ENCODE measurements at regions not wholly inside any gene's neighbourhood (a gene's known extent, or its start where the extent isn't known, plus 50 kb on each side); places are given as distances from the start of the nearest gene placed in this dataset.

DNA sequence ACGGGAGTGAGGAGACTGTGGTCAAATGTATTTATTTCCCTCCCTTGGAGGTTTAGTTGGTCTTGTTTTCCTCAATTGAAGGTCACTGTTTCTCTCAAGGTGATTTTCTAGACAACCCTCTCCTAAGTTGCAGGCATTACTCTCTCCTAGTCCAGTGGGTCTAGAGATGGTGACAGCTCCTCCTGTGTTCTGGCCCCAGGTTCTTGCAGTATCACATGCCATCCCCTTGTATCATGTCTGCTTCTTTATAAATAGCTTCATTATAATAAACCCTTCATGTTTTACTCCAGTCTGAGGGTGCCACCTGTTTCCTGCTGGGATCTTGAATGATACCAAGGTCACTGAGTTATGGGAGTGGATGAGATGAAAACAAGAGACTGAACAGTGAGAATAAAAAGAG lies 208.0 kb upstream of the KCNN2 start:
- DNase-seq (ENCODE audit: low spot score), result no peak

DNA sequence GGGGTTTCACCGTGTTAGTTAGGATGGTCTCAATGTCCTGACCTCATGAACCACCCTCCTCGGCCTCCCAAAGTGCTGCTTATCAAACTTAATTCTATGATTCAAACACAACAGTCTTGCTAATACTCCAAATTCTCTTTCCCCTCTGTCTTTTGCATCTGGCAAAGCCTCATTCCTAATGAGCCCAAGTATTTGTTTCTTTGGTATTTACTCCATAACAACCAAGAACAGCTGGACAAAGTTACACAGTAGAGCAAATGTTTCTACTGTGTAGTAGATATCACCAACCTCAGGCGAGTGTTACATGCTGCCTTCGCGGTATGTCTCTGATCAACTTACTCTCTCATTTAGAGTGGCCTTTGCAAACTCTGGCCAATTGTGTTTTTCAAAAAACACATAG lies 195.8 kb upstream of the KCNN2 start:
- DNase-seq (ENCODE audit: low spot score), result no peak

DNA sequence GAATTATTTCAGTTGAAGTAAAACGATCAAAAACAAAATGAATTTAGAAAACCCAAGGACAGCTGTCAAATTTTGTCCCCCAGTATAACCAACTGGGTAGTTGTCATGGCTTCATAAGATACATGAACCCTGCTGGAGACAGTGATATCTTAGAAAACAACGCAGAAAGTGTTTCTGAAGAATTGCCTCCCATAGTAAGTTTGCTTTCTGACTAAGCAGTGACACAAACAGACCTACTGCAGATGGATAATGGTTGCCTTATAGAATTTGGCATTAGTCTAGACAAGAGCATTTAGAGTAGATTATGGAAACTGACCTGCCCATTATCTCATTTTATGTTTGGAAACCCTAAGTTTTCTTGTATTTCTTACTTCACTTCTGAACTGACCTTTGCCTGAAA lies 187.7 kb upstream of the KCNN2 start:
- no peak for DNase-seq (ENCODE audit: low spot score)

DNA sequence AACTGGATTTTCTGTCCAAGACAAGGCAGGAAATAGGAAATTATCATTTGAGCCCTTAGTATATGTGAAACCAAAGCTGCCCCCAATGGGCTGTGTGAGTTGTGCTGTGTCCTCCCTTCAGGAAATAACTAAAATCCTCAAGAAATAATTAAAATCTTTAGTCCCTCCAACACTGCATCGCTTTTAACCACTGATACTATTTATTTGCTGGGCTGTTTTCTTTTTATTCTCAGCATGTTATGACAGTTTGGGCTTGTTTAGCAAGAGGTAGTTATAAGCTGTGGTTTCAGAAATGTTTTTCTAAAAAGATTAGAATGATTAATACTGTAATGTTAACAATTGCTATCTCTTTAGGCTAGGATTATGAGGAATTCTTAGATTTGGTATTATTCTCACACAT lies 187.0 kb upstream of the KCNN2 start:
- no peak for DNase-seq (ENCODE audit: low spot score)

DNA sequence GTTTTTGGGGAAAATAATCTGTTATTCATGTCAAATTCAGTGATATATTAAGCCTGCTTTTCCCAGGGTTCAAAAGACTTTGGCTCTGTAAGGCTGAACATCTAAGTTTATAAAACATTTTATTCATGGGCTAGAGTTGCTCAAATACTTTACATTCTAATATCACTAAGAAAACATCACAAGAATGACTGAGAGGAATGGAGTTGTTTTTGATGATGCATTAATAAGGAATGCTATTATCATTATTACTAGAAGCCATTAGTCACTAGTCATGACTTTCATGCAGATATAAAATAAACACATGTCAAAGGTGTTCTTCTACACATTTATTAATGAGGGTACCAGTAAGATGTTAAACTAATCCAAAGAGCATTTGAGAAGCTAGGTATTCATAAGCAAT lies 185.5 kb upstream of the KCNN2 start:
- no peak for DNase-seq (ENCODE audit: low spot score)

DNA sequence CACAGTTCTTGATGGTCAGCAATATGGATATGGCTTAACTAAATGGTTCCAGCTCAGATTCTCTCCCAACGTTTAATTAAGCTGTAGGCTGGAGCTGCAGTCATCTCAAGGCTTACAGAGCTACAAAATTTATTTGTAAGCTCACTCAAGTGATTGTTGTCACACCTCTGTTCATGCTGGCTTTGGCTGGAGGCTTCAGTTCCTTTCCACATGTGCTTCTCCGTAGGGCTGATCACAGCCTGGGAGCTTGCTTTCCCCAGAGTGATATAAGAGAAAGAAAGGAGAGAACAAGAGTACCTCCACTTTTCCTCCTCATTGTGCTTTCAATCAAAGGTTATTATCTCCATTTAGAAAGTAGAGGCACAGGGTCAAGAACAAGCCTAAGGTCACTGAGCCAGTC lies 182.7 kb upstream of the KCNN2 start:
- DNase-seq (ENCODE audit: low spot score), result no peak

DNA sequence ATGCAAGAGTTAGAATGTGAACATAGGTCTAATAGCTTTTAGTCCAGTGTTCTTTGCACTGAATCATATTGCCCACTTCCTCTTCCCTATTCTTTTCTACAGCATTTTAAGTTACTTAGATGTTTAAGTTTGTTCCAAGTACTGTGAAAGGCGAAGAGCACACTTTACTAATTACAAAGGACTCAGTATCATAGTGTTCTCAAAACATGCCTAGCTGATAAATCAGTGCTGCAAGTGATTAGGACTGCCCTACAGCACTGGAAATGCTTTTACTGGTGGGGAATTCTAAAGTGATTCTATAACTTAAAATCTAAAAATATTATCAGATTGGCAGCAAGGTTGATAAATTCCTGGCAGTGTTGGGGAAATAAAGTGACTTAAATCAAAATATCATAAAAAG lies 177.9 kb upstream of the KCNN2 start:
- DNase-seq (ENCODE audit: low spot score), result no peak

DNA sequence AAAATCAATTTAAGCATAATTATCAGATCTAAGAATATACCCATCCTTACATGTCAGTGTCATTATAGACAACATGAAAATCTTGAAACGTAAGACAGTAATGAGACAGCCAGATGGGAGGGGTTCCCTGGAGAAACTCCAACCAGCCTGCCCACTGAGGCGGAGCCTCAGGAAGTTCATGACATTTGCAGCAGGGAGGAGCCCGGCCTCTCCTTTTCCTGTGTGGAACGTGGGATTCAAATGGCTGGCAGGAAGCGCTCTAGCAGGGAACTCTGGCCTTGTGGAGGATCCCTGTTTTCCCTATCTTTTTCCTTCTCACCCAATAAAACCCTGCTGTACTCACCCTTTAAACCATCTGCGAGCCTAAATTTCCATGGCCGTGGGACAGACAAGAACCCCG lies 176.6 kb upstream of the KCNN2 start:
- peak; percentile 2 for DNase-seq (ENCODE audit: low spot score)

DNA sequence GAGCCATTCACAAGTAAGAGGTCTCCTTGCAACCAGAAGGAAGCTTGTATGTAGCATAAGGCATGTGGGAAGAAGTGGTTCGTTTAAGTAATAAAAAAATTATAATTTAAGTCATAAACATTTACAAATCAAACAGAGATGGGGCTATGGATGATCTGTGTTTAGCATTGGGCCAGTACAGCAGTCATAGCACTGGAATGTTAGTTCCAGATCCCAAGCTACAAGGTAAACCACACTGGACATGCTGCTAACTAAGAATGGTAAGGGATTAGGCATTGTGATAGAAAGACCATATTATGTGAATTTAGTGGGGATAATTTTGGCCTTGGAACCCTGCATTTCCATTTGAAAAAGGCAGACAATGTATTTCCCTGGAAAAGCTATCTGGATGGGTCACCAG lies 170.4 kb upstream of the KCNN2 start:
- DNase-seq (ENCODE audit: low spot score), result no peak

DNA sequence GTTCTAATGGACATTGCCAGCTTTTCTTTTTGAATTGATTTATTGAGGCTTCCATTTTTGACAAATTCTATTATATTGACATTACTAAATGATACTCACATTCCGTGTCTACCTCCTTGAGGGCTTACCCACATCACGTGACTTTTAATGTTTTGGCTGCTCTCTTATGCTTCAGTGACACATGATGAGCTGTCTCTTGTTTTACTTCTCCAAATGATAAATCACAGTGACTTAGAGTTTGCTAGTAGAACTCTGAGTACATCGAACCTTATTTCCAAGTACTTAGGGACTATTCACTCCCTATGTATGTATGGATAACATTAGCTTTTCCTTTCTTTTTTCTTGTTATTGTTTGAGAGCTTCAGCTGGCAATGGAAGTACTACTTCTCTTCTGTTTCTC lies 169.8 kb upstream of the KCNN2 start:
- DNase-seq (ENCODE audit: low spot score), result no peak

DNA sequence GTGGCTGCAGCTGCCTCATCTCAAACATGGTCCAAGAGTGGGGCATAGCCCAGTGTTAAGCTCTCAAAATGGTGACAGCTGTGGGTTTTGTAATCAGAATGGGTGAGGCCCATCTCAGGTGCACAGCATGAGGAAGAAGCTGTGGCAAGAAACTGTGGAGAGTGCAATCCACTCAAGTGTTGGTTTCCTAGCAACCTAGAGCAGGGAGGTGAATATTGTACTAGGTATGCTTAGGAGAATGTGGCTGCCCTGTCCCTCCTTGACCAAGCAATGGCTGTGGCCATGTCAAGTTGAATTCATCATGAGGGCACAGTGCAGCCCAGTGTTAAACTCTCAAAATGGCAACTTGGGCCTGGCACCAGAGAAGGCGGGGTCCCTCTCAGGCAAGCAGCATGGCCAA lies 160.5 kb upstream of the KCNN2 start:
- no peak for DNase-seq (ENCODE audit: low spot score)

DNA sequence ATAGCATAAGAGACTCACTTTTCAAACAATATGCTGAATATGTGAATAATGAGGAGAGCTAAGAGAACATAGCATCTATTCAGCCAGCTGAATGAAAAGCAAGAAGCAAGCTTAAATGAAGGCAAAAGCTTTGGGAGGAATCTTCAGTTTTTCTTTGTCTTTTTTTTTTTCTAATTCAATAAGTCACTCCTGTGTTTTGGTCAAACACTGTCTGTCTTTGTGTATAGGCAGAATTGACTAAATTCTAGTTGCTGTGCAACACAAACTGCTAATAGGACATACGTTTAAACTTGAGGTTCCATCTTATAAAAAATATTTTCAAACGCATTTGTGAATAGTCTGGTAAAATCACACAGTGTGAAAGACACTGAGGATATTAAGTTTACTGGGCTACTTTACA lies 156.9 kb upstream of the KCNN2 start:
- no peak for DNase-seq (ENCODE audit: low spot score)

DNA sequence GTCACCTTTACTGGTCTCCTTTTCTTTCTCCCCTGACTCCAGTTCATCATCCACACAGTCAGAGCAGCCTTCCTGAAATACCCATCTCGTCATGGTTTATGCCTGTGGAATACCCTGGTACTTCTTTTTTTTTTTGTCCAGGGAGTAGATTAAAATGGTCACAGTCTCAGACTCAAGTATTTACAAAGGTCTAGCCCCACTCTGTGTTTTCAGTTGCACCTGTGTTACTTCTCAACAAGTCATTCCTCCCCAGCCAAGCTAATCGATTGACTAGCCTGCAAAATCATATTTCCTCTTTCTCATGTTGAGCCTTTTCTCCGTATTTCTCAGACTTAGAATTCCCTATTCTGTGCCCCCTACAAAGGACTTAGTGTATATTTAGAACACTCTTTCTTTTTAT lies 155.2 kb upstream of the KCNN2 start:
- no peak for DNase-seq (ENCODE audit: low spot score)

DNA sequence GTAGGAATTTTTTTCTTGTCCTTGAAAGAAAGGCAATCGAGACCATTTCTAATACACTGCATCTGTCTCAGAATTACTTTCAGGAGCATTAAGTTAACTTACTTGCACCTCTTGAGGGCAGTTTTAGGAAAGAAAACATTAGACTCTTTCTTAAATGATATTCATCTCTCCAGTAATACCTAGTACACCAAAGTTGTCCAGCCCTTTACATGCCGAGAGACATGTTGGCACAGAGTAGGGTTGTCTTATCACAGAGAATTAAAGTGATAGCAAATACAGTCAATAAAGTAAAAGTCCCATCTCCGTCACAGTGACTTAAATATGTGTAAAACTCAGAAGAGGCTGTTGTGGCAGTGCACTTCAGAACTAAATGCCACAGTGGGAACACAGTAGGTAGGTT lies 154.3 kb upstream of the KCNN2 start:
- no peak for DNase-seq (ENCODE audit: low spot score)

DNA sequence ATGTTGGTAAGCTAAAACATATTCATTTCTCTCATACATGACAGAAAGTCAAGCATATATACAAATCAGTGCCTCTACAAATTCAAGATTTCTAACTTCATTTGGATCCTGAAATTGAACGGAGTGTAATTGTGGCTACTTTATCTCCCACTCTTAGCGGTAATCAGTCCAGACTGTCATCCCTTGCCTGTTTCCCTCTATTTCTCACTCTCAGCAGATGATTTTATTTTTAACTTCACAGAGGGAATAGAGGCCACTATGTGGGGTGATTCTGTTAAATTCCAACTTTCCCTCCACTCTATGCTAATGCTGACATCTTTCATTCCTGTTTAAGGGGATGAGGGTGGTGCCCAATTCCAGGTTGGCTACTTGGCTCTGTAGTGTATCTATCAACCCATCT lies 153.8 kb upstream of the KCNN2 start:
- no peak for DNase-seq (ENCODE audit: low spot score)

DNA sequence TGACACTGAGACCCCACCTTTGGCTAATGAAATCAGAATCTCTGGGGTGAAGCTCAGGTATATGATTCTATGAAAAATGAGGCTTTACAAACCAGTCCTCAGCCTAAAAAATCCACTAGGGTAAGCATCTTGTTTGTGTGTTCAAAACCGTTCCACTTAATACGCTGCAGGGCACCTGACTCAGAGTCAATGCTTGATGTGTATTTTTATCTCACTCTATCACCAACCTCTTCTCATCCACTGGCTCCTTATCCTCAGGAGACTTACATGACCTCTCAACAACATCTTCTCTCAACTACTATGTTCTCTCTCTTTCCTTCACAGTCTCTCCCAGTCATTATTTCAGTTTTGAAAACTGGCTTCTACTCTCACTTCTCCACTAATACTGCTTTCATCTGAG lies 153.3 kb upstream of the KCNN2 start:
- DNase-seq (ENCODE audit: low spot score), result no peak

DNA sequence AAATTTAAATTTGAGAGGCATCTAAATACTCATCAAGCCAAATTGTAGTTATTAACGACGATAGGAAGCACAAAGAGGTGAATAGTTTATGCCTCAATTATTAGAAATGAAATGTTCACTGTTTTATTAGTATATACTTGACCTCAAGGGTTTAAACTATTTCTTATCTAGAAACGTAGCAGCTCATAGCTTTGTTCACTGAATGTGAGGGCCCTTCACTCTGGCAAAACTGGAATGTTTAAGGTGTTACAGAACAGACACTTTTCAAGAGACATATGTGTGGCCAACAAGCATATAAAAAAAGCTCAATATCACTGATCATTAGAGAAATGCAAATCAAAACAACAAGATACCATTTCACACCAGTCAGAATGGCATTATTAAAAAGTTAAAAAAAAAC lies 151.2 kb upstream of the KCNN2 start:
- DNase-seq (ENCODE audit: low spot score), result no peak

DNA sequence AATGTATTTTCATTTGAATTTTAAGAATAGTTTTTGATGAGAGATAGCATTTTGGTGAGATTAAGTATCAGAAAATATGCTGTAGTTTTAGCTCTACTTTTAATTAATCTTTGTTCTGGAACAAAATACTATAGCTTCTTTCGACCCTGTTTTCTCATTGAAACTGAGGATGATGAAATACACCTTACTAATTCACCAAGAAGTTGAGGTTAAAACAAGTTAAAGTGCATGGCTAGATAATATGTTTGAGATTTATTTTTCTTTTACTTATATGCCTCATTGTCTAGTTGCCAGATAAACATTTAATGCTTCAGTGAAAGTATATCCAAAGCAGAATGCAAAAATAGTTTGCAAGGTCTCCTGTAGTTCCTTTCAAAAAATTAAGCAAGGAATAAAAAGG lies 140.1 kb upstream of the KCNN2 start:
- DNase-seq (ENCODE audit: low spot score), result no peak

DNA sequence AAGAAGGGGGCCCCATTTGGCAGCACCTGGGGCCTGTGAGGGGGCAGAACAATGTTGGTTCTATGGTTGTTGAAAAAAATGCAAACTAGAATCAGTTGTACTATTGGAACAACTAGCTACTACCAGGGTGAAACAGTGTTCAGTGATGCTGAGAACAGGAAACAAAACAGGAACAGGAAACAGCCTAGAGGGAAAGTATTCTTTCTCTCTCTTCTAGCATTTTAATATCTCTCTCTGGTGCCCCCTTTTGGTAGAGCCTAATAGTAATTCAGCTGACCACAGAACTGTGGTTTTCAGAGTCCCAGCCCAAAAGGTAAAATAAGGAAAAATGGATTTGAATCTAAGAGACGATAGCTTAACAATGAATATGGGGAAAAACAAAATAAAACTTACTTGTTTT lies 138.0 kb upstream of the KCNN2 start:
- no peak for DNase-seq (ENCODE audit: low spot score)

DNA sequence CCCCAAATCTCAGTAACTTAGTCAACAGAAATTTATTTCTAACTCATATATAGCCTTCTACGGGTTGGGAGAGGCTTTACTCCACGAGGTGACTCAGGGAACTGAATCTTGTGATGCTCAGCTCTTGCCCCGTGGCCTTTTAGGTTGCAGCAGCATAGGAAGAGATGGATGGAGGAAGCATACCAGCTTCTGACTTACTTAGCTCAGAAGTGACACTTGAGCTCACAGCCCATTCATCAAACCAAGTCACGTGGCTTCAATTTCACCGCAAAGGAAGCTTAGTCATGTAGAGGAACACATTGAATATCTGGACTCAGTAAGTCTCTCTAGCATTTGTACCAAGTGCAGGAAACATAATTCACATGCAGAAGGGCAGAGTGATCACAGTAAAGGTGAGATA lies 124.1 kb upstream of the KCNN2 start:
- DNase-seq (ENCODE audit: low spot score), result peak; percentile 1

DNA sequence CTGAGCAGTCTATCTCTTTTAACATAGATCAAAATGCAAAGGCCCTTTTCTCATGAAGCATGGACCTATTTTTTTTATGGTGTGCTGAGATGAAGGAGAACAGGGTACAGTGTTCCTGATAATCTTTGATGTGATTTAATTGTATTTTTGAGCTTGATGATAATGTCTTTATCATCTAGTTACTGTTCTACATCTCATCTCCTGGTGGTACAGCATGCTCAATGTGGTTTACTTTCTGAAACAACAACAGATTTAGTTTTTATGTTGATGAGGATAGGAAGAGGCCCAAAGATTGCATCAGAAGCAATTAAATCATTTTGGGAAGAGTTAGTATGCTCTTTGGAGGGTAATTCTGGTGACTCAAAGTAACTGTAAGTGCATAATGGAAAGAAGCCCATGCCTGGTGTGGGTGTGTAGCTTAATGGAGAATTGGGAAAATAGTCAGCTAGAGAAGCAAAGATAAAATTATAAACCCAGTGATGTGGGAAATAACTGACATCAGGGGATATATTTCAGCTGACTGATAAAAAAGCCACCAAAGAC lies 123.0 kb upstream of the KCNN2 start:
- no peak for DNase-seq (ENCODE audit: low spot score)

DNA sequence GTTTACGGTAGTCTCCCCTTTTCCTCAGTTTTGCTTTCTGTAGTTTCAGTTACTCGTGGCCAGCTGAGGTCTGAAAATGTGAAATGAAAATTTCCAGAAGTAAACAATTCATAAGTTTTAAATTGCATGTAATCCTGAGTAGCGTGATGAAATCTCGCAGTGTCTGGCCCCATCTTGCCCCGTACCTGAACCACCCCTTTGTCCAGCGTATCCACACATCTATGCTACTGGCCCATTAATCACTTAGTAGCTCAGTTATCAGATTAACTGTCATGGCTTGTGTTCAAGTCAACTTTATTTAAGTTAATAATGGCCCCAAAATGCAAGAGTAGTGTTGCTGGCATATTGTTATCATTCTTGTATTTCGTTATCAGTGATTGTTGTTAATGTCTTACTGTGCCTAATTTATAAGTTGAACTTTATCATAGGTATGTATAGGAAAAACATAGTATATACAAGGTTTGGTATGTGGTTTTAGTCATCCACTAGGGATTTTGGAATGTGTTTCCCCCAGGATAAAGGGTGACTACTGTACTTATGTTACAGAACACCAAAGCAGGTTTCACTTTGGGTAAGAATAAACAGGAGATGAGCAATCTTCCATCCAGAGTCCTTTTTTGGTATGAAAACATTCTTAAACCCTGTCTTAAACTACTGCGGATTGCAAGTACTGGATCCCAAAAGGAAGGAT lies 118.4 kb upstream of the KCNN2 start:
- DNase-seq (ENCODE audit: low spot score), result no peak

DNA sequence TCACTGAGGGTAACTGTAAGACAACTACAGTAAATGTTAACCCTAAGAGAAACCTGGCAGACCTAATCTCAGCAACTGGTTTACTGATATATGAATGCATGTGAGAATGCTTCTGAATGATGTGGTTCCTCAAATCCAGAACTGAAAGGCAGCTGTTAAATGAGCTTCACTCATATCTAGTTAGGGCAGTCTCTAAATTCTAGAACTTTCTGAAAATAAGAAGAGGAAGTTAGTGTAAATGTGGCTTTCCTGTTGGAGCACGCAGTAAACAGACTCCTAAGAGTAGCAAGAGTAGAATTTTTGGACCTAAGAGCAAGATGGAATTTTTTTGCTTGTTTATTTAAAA lies 117.9 kb upstream of the KCNN2 start:
- no peak for DNase-seq (ENCODE audit: low spot score)

DNA sequence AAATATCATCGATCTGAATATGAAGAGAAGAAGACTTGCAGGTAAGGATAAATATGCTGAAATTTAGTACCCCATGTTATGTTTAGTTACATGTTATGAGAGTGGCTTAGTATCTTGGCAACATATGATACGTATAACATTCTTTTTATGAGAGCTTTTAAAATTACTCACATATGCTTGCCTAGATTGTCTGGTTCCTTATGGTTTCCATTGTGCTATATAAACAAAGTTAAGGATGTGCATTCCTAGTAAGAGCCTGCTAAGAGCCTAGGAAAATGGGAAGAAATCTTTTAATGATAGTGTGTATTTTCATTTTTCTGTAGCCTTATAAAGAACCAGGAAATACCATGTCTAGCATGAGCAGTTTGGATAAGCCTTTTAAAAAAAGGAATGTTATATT lies 112.0 kb upstream of the KCNN2 start:
- DNase-seq (ENCODE audit: low spot score), result no peak

DNA sequence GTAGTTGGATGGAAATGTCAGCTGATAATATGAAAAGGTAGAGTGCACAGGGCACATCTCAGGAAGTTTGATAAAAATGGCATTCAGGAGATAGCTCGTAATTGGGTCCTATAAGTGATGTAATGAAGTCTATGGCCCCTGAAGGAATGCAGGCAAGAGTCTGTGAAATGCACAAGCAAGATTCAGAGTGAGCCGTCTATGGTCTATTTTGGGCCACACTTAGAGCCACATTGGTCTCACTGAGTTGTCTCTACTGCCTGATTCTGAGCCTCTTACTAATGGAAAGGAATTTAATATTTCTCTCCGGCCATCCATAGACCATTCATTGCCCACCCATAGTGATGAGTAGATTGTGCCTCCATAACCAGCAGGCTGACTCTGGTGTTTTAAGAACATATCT lies 111.3 kb upstream of the KCNN2 start:
- DNase-seq (ENCODE audit: low spot score), result no peak

All from AG08395 (cell line).